Motor neuron (in vitro differentiated cells): ENCODE measurements at regions not wholly inside any gene's neighbourhood (a gene's known extent, or its start where the extent isn't known, plus 50 kb on each side); places are given as distances from the start of the nearest gene placed in this dataset.

Source experiments
- ATAC-seq, 8 experiments: fragments of 200-7000 bp; cut with Tn5 transposase; replicated peaks in 6 of 8; 2 replicates each; pipeline ENCODE4 v1.8.0; 2021; ENCODE audit warnings: mild to moderate bottlenecking in 8 of 8, moderate library complexity in 8 of 8
- H3K27ac ChIP-seq, 2 donors: fragments of 250-450 bp; sonication (Bioruptor Pico); 2 replicates each; pipeline ENCODE4 v1.9.0; 2021; ENCODE audit warnings: antibody characterized with exemption in 2 of 2, mild to moderate bottlenecking in 2 of 2, moderate library complexity in 1 of 2
- H3K4me1 ChIP-seq, 2 donors: fragments of 250-450 bp; sonication (Bioruptor Pico); replicated peaks in 1 of 2; 2 replicates each; pipeline ENCODE4 v1.6.1; 2021; ENCODE audit warnings: antibody characterized with exemption in 2 of 2, mild to moderate bottlenecking in 2 of 2, moderate library complexity in 1 of 2
- H3K4me3 ChIP-seq, 5 donors: fragments of 250-450 bp; sonication (Bioruptor Pico); 2 replicates each; pipeline ENCODE4 v1.9.0; 2021; ENCODE audit warnings: antibody characterized with exemption in 5 of 5, mild to moderate bottlenecking in 5 of 5, moderate library complexity in 4 of 5
- WGBS, 10 experiments: fragments of 450-650 bp; shearing (Covaris generic); methylation state at CpG; one replicate each; pipeline ENCODE4 v1.0.0; 2022; 5-methylcytosine and 5-hydroxymethylcytosine counted together
- in situ Hi-C, 9 experiments: fragments of 400-800 bp; cut with MboI; loops; one replicate each; pipeline ENCODE4 v1.15.0; 2021; ENCODE audit warnings: low sequenced_read_pairs in 9 of 9, low pct_unique_long_range_greater_than_20kb in 2 of 9; ENCODE audit not compliant: unreplicated experiment in 9 of 9

GRCh38 chr20:60214901-60215815 is 256.9 kb downstream of the CDH26 start:
- H3K4me1 ChIP-seq, result peaks cover 13 to 18% of the 10 kb centered on the region in 2 donors
- H3K4me3 ChIP-seq, result no peak overlapping the region
- in situ Hi-C loops, result loop anchor here in 3 of 9 experiments (25.0 kb wide), 4 partner anchors 622 to 1672 kb away; no protein-coding TSS in a partner anchor
- ATAC-seq, result peak in 5 of 8 experiments; percentile 33 to 77 (median 42)
- WGBS, 10 experiments, result 15 to 77% (median 68%) methylated on average over 5 to 9 of the region's 17 CpGs; no CpG with 5 or more reads in 1 of the 10 experiments
- peak overlapping the region in 1 of 2 donors; percentile 29 for H3K27ac ChIP-seq

GRCh38 chr20:60215816-60216730 is 257.9 kb downstream of the CDH26 start:
- Histone ChIP-seq H3K4me1 (peaks cover 11 to 18% of the 10 kb centered on the region in 2 donors), H3K4me3 (no peak overlapping the region), H3K27ac (peak overlapping the region in 1 of 2 donors; percentile 29)
- 0 to 94% (median 68%) methylated on average over 1 to 5 of the region's 11 CpGs; no CpG with 5 or more reads in 1 of the 10 experiments for WGBS, 10 experiments
- peak in 4 of 8 experiments; percentile 22 to 35 (median 29) for ATAC-seq
- in situ Hi-C loops, result loop anchor here in 3 of 9 experiments (25.0 kb wide), 4 partner anchors 621 to 1671 kb away; no protein-coding TSS in a partner anchor

GRCh38 chr20:60219231-60219630 is 261.0 kb downstream of the CDH26 start:
- H3K27ac ChIP-seq, result no peak overlapping the region
- 50 to 100% (median 87%) methylated on average over 1 to 4 of the region's 4 CpGs; no CpG with 5 or more reads in 2 of the 10 experiments for WGBS, 10 experiments
- in situ Hi-C loops, result loop anchor here in 3 of 9 experiments (25.0 kb wide), 4 partner anchors 618 to 1668 kb away; no protein-coding TSS in a partner anchor
- no peak overlapping the region for H3K4me3 ChIP-seq
- H3K4me1 ChIP-seq, result peaks cover 6 to 10% of the 10 kb centered on the region in 2 donors
- ATAC-seq, result no peak

GRCh38 chr20:60219984-60220562 is 261.9 kb downstream of the CDH26 start:
- Histone ChIP-seq H3K27ac (no peak overlapping the region), H3K4me3 (no peak overlapping the region), H3K4me1 (peaks cover 6 to 9% of the 10 kb centered on the region in 2 donors)
- in situ Hi-C loops, result loop anchor here in 3 of 9 experiments (25.0 kb wide), 4 partner anchors 617 to 1667 kb away; no protein-coding TSS in a partner anchor
- ATAC-seq, result peak in 1 of 8 experiments; percentile 68
- 20 to 93% (median 70%) methylated on average over 1 to 8 of the region's 9 CpGs; no CpG with 5 or more reads in 1 of the 10 experiments for WGBS, 10 experiments

GRCh38 chr20:60220706-60221105 is 262.5 kb downstream of the CDH26 start:
- 0 to 89% (median 71%) methylated on average over 1 to 8 of the region's 8 CpGs; no CpG with 5 or more reads in 2 of the 10 experiments for WGBS, 10 experiments
- ATAC-seq, result peak in 5 of 8 experiments; percentile 43 to 87 (median 53)
- in situ Hi-C loops, result loop anchor here in 3 of 9 experiments (25.0 kb wide), 4 partner anchors 617 to 1667 kb away; no protein-coding TSS in a partner anchor

GRCh38 chr20:60221593-60221992 is 263.4 kb downstream of the CDH26 start:
- H3K27ac ChIP-seq, result no peak overlapping the region
- WGBS, 10 experiments, result 33 to 90% (median 66%) methylated on average over 1 to 2 of the region's 3 CpGs; no CpG with 5 or more reads in 3 of the 10 experiments
- in situ Hi-C loops, result loop anchor here in 3 of 9 experiments (25.0 kb wide), 4 partner anchors 616 to 1666 kb away; no protein-coding TSS in a partner anchor
- no peaks in the 10 kb centered on the region for H3K4me1 ChIP-seq
- H3K4me3 ChIP-seq, result no peak overlapping the region
- ATAC-seq, result no peak

More at GRCh38 chr20:60220706-60221105, 262.5 kb downstream of the CDH26 start:
- Histone ChIP-seq H3K4me1 (peaks cover 3 to 4% of the 10 kb centered on the region in 2 donors), H3K27ac (no peak overlapping the region), H3K4me3 (no peak overlapping the region)

GRCh38 chr20:60222497-60222896 is 264.3 kb downstream of the CDH26 start:
- in situ Hi-C loops, result loop anchor here in 3 of 9 experiments (25.0 kb wide), 4 partner anchors 615 to 1665 kb away; no protein-coding TSS in a partner anchor
- Histone ChIP-seq H3K27ac (no peak overlapping the region), H3K4me1 (no peaks in the 10 kb centered on the region), H3K4me3 (no peak overlapping the region)
- no peak for ATAC-seq
- WGBS, 10 experiments, result 60 to 100% (median 81%) methylated on average over 1 to 2 of the region's 2 CpGs; no CpG with 5 or more reads in 6 of the 10 experiments

- ATAC-seq, result no peak
- in situ Hi-C loops, result loop anchor here in 3 of 9 experiments (25.0 kb wide), 4 partner anchors 614 to 1664 kb away; no protein-coding TSS in a partner anchor
- 50 to 93% (median 72%) methylated on average over 1 to 5 of the region's 5 CpGs; no CpG with 5 or more reads in 1 of the 10 experiments for WGBS, 10 experiments
- H3K4me1 ChIP-seq, result no peaks in the 10 kb centered on the region
- H3K27ac ChIP-seq, result no peak overlapping the region
- H3K4me3 ChIP-seq, result no peak overlapping the region
Observed at GRCh38 chr20:60223174-60223573, 265.0 kb downstream of the CDH26 start.

GRCh38 chr20:60224914-60225313 is 266.7 kb downstream of the CDH26 start:
- in situ Hi-C loops, result loop anchor here in 3 of 9 experiments (25.0 kb wide), 4 partner anchors 612 to 1662 kb away; no protein-coding TSS in a partner anchor
- Histone ChIP-seq H3K4me3 (no peak overlapping the region), H3K27ac (no peak overlapping the region), H3K4me1 (no peaks in the 10 kb centered on the region)
- 85 to 89% (median 88%) methylated on average over 3 of the region's 3 CpGs; no CpG with 5 or more reads in 7 of the 10 experiments for WGBS, 10 experiments
- peak in 2 of 8 experiments; percentile 14 to 38 for ATAC-seq

- Histone ChIP-seq H3K4me3 (no peak overlapping the region), H3K27ac (no peak overlapping the region), H3K4me1 (no peaks in the 10 kb centered on the region)
- in situ Hi-C loops, result no loop called here
- ATAC-seq, result no peak
- 19 to 89% (median 77%) methylated on average over 2 to 3 of the region's 3 CpGs; no CpG with 5 or more reads in 2 of the 10 experiments for WGBS, 10 experiments
Observed at GRCh38 chr20:60228255-60228654, 270.0 kb downstream of the CDH26 start.

- H3K27ac ChIP-seq, result no peak overlapping the region
- no peak overlapping the region for H3K4me3 ChIP-seq
- no peaks in the 10 kb centered on the region for H3K4me1 ChIP-seq
- WGBS, 10 experiments, result 59 to 100% (median 87%) methylated on average over 1 to 4 of the region's 4 CpGs; no CpG with 5 or more reads in 2 of the 10 experiments
- ATAC-seq, result no peak
- in situ Hi-C loops, result no loop called here
Observed at GRCh38 chr20:60232380-60232779, 274.2 kb downstream of the CDH26 start.
